SK-N-SH treated with all-trans-retinoic acid at 6 μM for 48 hours (cell line): ENCODE measurements at regions not wholly inside any gene's neighbourhood (a gene's known extent, or its start where the extent isn't known, plus 50 kb on each side); places are given as distances from the start of the nearest gene placed in this dataset.
"Not testable (repeated sequence)": the region's sequence is repeated elsewhere in the genome, so short reads cannot be mapped to it uniquely, and the experiment has no call there.

ENCODE experiments used
- ATAC-seq: fragments of 200-7000 bp; cut with Tn5 transposase; 3 replicates; pipeline ENCODE4 v1.9.1; 2020; ENCODE audit warnings: mild to moderate bottlenecking, moderate library complexity
- ARNTL ChIP-seq: fragments of 450-650 bp; formaldehyde crosslinking; IDR thresholded peaks from 2 replicates; pipeline ENCODE4 v1.5.0; 2020; ENCODE audit warnings: low read depth, mild to moderate bottlenecking, moderate library complexity, borderline replicate concordance
- BACH2 ChIP-seq: fragments of 250-450 bp; sonication (Bioruptor Pico); IDR thresholded peaks from 2 replicates; pipeline ENCODE4 v1.9.0; 2021; ENCODE audit warnings: mild to moderate bottlenecking, borderline replicate concordance
- CSDC2 ChIP-seq: fragments of 250-450 bp; sonication (Bioruptor Pico); IDR thresholded peaks from 2 replicates; pipeline ENCODE4 v1.5.0; 2020; ENCODE audit warnings: mild to moderate bottlenecking, moderate library complexity
- CSRNP3 ChIP-seq: fragments of 250-450 bp; sonication (Bioruptor Pico); IDR thresholded peaks from 2 replicates; pipeline ENCODE4 v1.5.1; 2021; ENCODE audit warnings: mild to moderate bottlenecking, moderate library complexity
- ESRRG ChIP-seq: fragments of 250-450 bp; sonication (Bioruptor Pico); IDR thresholded peaks from 2 replicates; pipeline ENCODE4 v1.6.1; 2021; ENCODE audit warnings: mild to moderate bottlenecking
- GLIS3 ChIP-seq: fragments of 250-450 bp; sonication (Bioruptor Pico); IDR thresholded peaks from 2 replicates; pipeline ENCODE4 v1.5.0; 2020; ENCODE audit warnings: mild to moderate bottlenecking, moderate library complexity
- ISL1 ChIP-seq: fragments of 250-450 bp; sonication (Bioruptor Pico); IDR thresholded peaks from 2 replicates; pipeline ENCODE4 v2.1.2; 2022; ENCODE audit warnings: mild to moderate bottlenecking, moderate library complexity
- OSR1 ChIP-seq: fragments of 250-450 bp; sonication (Bioruptor Pico); IDR thresholded peaks from 2 replicates; pipeline ENCODE4 v1.8.0; 2022; ENCODE audit warnings: moderate library complexity, mild to moderate bottlenecking, inconsistent platforms
- PPARA ChIP-seq: fragments of 250-450 bp; sonication (Bioruptor Pico); IDR thresholded peaks from 2 replicates; pipeline ENCODE4 v1.5.0; 2020; ENCODE audit warnings: mild to moderate bottlenecking, borderline replicate concordance
- RARB ChIP-seq: fragments of 250-450 bp; sonication (Bioruptor Pico); IDR thresholded peaks from 2 replicates; pipeline ENCODE4 v1.8.0; 2021; ENCODE audit warnings: mild to moderate bottlenecking, moderate library complexity
- SNAI2 ChIP-seq: fragments of 250-450 bp; sonication (Bioruptor Pico); IDR thresholded peaks from 2 replicates; pipeline ENCODE4 v1.5.0; 2020; ENCODE audit warnings: mild to moderate bottlenecking, moderate library complexity
- TCF4 ChIP-seq: fragments of 250-450 bp; sonication (Bioruptor Pico); IDR thresholded peaks from 2 replicates; pipeline ENCODE4 v1.8.0; 2021; ENCODE audit warnings: mild to moderate bottlenecking, moderate library complexity, borderline replicate concordance
- TOX ChIP-seq: fragments of 250-450 bp; sonication (Bioruptor Pico); IDR thresholded peaks from 2 replicates; pipeline ENCODE4 v1.8.0; 2021; ENCODE audit warnings: mild to moderate bottlenecking, moderate library complexity, borderline replicate concordance
- ZC3H10 ChIP-seq: fragments of 250-450 bp; sonication (Bioruptor Pico); IDR thresholded peaks from 2 replicates; pipeline ENCODE4 v1.5.1; 2021; ENCODE audit warnings: mild to moderate bottlenecking, moderate library complexity
- ZFP3 ChIP-seq: fragments of 250-450 bp; sonication (Bioruptor Pico); IDR thresholded peaks from 2 replicates; pipeline ENCODE4 v1.5.0; 2020; ENCODE audit warnings: mild to moderate bottlenecking, moderate library complexity
- ZNF565 ChIP-seq: fragments of 450-650 bp; formaldehyde crosslinking; conservative IDR thresholded peaks from 2 replicates; pipeline ENCODE4 v1.5.0; 2020; ENCODE audit warnings: low read depth, mild to moderate bottlenecking, moderate library complexity
- ZNF70 ChIP-seq: fragments of 450-650 bp; formaldehyde crosslinking; IDR thresholded peaks from 2 replicates; pipeline ENCODE4 v1.5.0; 2020; ENCODE audit warnings: mild to moderate bottlenecking, moderate library complexity
- ZNF8 ChIP-seq: fragments of 450-650 bp; formaldehyde crosslinking; IDR thresholded peaks from 2 replicates; pipeline ENCODE4 v1.5.0; 2020; ENCODE audit warnings: mild to moderate bottlenecking, moderate library complexity
- TF ChIP-seq, protein P1 (sequence below): fragments of 250-450 bp; sonication (Bioruptor Pico); IDR thresholded peaks from 2 replicates; pipeline ENCODE4 v1.8.0; 2021; ENCODE audit warnings: low read depth, mild to moderate bottlenecking, moderate library complexity, borderline replicate concordance
- TF ChIP-seq, protein P2 (sequence below): fragments of 250-450 bp; sonication (Bioruptor Pico); IDR thresholded peaks from 2 replicates; pipeline ENCODE4 v1.5.1; 2020; ENCODE audit warnings: low read depth, mild to moderate bottlenecking, moderate library complexity
- TF ChIP-seq, protein P3 (sequence below): fragments of 250-450 bp; sonication (Bioruptor Pico); IDR thresholded peaks from 2 replicates; pipeline ENCODE4 v1.8.0; 2020; ENCODE audit warnings: mild to moderate bottlenecking, moderate library complexity, borderline replicate concordance
- TF ChIP-seq, protein P4 (sequence below): fragments of 250-450 bp; sonication (Bioruptor Pico); IDR thresholded peaks from 2 replicates; pipeline ENCODE4 v1.5.0; 2020; ENCODE audit warnings: mild to moderate bottlenecking, moderate library complexity

DNA sequence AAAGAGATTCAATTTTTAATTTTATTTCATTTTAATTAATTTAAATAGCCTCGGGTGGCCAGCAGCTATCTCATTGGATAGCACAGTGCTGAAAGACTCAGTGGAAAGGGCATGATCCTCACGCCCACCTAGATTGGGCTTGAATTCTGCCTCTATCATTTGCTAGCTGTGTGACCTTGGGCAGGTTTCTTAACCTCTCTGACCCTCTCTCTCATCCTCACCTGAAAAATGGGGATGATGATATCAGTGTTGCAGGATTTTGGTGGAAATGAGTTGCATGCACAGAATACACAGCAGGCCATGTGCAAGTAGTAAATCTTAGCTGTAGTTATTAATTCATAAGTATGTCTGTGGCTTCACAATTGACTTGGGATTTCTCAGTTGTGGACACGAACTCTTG, 272.4 kb upstream of the XYLT1 start:
- TF ChIP-seq, protein P1, sequence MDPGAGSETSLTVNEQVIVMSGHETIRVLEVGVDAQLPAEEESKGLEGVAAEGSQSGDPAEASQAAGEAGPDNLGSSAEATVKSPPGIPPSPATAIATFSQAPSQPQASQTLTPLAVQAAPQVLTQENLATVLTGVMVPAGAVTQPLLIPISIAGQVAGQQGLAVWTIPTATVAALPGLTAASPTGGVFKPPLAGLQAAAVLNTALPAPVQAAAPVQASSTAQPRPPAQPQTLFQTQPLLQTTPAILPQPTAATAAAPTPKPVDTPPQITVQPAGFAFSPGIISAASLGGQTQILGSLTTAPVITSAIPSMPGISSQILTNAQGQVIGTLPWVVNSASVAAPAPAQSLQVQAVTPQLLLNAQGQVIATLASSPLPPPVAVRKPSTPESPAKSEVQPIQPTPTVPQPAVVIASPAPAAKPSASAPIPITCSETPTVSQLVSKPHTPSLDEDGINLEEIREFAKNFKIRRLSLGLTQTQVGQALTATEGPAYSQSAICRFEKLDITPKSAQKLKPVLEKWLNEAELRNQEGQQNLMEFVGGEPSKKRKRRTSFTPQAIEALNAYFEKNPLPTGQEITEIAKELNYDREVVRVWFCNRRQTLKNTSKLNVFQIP (CRISPR knock-in tag), result no peak
- TF ChIP-seq, protein P2, sequence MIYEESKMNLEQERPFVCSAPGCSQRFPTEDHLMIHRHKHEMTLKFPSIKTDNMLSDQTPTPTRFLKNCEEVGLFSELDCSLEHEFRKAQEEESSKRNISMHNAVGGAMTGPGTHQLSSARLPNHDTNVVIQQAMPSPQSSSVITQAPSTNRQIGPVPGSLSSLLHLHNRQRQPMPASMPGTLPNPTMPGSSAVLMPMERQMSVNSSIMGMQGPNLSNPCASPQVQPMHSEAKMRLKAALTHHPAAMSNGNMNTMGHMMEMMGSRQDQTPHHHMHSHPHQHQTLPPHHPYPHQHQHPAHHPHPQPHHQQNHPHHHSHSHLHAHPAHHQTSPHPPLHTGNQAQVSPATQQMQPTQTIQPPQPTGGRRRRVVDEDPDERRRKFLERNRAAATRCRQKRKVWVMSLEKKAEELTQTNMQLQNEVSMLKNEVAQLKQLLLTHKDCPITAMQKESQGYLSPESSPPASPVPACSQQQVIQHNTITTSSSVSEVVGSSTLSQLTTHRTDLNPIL (CRISPR knock-in tag), result no peak
- no peak for TF ChIP-seq ESRRG (CRISPR knock-in tag)
- no peak for TF ChIP-seq ZFP3
- TF ChIP-seq, protein P3, sequence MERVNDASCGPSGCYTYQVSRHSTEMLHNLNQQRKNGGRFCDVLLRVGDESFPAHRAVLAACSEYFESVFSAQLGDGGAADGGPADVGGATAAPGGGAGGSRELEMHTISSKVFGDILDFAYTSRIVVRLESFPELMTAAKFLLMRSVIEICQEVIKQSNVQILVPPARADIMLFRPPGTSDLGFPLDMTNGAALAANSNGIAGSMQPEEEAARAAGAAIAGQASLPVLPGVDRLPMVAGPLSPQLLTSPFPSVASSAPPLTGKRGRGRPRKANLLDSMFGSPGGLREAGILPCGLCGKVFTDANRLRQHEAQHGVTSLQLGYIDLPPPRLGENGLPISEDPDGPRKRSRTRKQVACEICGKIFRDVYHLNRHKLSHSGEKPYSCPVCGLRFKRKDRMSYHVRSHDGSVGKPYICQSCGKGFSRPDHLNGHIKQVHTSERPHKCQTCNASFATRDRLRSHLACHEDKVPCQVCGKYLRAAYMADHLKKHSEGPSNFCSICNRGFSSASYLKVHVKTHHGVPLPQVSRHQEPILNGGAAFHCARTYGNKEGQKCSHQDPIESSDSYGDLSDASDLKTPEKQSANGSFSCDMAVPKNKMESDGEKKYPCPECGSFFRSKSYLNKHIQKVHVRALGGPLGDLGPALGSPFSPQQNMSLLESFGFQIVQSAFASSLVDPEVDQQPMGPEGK, result no peak
- TF ChIP-seq GLIS3 (CRISPR knock-in tag), result no peak
- TF ChIP-seq CSDC2 (CRISPR knock-in tag), result no peak
- TF ChIP-seq PPARA, result no peak
- no peak for TF ChIP-seq TOX (CRISPR knock-in tag)
- no peak for TF ChIP-seq ISL1 (CRISPR knock-in tag)
- TF ChIP-seq ARNTL (CRISPR knock-in tag), result no peak
- no peak for TF ChIP-seq ZNF8 (CRISPR knock-in tag)
- no peak for TF ChIP-seq ZNF70
- TF ChIP-seq ZNF565 (CRISPR knock-in tag), result no peak
- no peak for TF ChIP-seq OSR1 (CRISPR knock-in tag)
- TF ChIP-seq BACH2 (CRISPR knock-in tag), result no peak
- TF ChIP-seq, protein P4, sequence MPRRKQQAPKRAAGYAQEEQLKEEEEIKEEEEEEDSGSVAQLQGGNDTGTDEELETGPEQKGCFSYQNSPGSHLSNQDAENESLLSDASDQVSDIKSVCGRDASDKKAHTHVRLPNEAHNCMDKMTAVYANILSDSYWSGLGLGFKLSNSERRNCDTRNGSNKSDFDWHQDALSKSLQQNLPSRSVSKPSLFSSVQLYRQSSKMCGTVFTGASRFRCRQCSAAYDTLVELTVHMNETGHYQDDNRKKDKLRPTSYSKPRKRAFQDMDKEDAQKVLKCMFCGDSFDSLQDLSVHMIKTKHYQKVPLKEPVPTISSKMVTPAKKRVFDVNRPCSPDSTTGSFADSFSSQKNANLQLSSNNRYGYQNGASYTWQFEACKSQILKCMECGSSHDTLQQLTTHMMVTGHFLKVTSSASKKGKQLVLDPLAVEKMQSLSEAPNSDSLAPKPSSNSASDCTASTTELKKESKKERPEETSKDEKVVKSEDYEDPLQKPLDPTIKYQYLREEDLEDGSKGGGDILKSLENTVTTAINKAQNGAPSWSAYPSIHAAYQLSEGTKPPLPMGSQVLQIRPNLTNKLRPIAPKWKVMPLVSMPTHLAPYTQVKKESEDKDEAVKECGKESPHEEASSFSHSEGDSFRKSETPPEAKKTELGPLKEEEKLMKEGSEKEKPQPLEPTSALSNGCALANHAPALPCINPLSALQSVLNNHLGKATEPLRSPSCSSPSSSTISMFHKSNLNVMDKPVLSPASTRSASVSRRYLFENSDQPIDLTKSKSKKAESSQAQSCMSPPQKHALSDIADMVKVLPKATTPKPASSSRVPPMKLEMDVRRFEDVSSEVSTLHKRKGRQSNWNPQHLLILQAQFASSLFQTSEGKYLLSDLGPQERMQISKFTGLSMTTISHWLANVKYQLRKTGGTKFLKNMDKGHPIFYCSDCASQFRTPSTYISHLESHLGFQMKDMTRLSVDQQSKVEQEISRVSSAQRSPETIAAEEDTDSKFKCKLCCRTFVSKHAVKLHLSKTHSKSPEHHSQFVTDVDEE (CRISPR knock-in tag), result no peak
- TF ChIP-seq RARB (CRISPR knock-in tag), result no peak

GRCh38 chr16:17735099-17735498, 264.3 kb upstream of the XYLT1 start:
- not testable (repeated sequence) for ATAC-seq

More for the DNA sequence above, 272.4 kb upstream of the XYLT1 start:
- no peak for ATAC-seq

DNA sequence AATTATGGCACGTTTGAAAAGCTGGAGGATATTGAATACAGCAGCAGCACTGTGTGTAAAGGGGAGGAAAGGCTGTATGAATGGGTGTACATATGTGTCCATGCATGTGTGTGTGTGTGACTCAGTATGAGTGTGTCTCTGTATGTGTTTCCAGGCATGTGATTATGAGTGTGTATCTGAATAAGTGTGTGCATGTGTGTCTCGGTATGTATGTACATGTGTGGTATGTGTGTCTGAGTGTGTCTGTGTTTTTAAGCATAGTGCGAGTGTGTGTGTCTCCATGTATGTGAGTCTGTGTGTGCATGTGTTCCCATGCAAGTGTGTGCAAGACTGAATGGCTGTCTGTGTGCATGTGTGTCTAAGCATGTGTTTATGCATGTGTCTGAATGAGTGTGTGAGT, 259.1 kb upstream of the XYLT1 start:
- TF ChIP-seq BACH2 (CRISPR knock-in tag), result no peak
- no peak for TF ChIP-seq TCF4 (CRISPR knock-in tag)
- no peak for TF ChIP-seq ESRRG (CRISPR knock-in tag)
- TF ChIP-seq OSR1 (CRISPR knock-in tag), result no peak
- TF ChIP-seq ZC3H10, result no peak
- TF ChIP-seq GLIS3 (CRISPR knock-in tag), result no peak
- TF ChIP-seq, protein P3, result no peak
- TF ChIP-seq, protein P4 (CRISPR knock-in tag), result no peak
- no peak for TF ChIP-seq PPARA
- TF ChIP-seq ZFP3, result no peak
- TF ChIP-seq CSRNP3, result no peak
- TF ChIP-seq CSDC2 (CRISPR knock-in tag), result no peak
- TF ChIP-seq SNAI2 (CRISPR knock-in tag), result no peak
- TF ChIP-seq ARNTL (CRISPR knock-in tag), result no peak
- TF ChIP-seq, all 23 proteins: peak for 0
- ATAC-seq, result no peak
